ENCODE measurements at regions not wholly inside any gene's neighbourhood (a gene's known extent, or its start where the extent isn't known, plus 50 kb on each side); places are given as distances from the start of the nearest gene placed in this dataset.

GRCh38 chrX:144327495-144327894, 443.6 kb downstream of the UBE2NL start (continued):
- TF ChIP-seq CHD7 (IDR thresholded peaks at IDR 0.05; ENCODE audit: insufficient replicate concordance, low read length) = no peak
- TF ChIP-seq SIX5 (IDR thresholded peaks at IDR 0.05; ENCODE audit: low read depth, low read length) = no peak
- TF ChIP-seq BCL11A (IDR thresholded peaks at IDR 0.05; ENCODE audit: low read depth in 2 of 2, low read length in 2 of 2) = no peak
- no peak for TF ChIP-seq KDM1A (IDR thresholded peaks at IDR 0.05; ENCODE audit: borderline replicate concordance, low read length)

All from H1 (cell line).